LNCaP clone FGC (cell line): ENCODE measurements at regions not wholly inside any gene's neighbourhood (a gene's known extent, or its start where the extent isn't known, plus 50 kb on each side); places are given as distances from the start of the nearest gene placed in this dataset.

Experiments used
- DNase-seq: peaks from one replicate; pipeline ENCODE4 v3.0.0-alpha.2; 2011; ENCODE audit warnings: low read depth
- H3K4me3 ChIP-seq: 2 replicates; pipeline ENCODE4 v1.5.1; 2011; ENCODE audit warnings: mild to moderate bottlenecking, low read depth, low read length, control low read depth
- CTCF ChIP-seq: IDR thresholded peaks from 2 replicates; pipeline ENCODE4 v1.5.1; 2012; ENCODE audit warnings: mild to moderate bottlenecking; ENCODE audit not compliant: control insufficient read depth, insufficient read depth; ENCODE audit errors: extremely low read depth

GRCh38 chr7:96377399-96377798 is 55.5 kb upstream of the SLC25A13 start:
- TF ChIP-seq CTCF: no peak
- DNase-seq: no peak
- no peak overlapping the region for H3K4me3 ChIP-seq
